WTC11 (cell line): ENCODE measurements at regions not wholly inside any gene's neighbourhood (a gene's known extent, or its start where the extent isn't known, plus 50 kb on each side); places are given as distances from the start of the nearest gene placed in this dataset.

Experiments
- NFYB ChIP-seq: sonication (generic); formaldehyde crosslinking; conservative IDR thresholded peaks from 2 replicates; pipeline ENCODE4 v1.8.0; 2022; ENCODE audit warnings: low read depth, missing genetic modification reagents
- ZNF121 ChIP-seq: sonication (generic); formaldehyde crosslinking; IDR thresholded peaks from 2 replicates; pipeline ENCODE4 v1.8.0; 2023; ENCODE audit warnings: missing genetic modification reagents
- TF ChIP-seq, protein P1 (sequence below): fragments of 200-600 bp; IDR thresholded peaks from 2 replicates; pipeline ENCODE4 v1.8.0; 2022; ENCODE audit warnings: antibody characterized with exemption
- TF ChIP-seq, protein P2 (sequence below): sonication (generic); formaldehyde crosslinking; IDR thresholded peaks from 2 replicates; pipeline ENCODE4 v1.8.1; 2023; ENCODE audit warnings: mild to moderate bottlenecking, missing genetic modification reagents, moderate library complexity

DNA sequence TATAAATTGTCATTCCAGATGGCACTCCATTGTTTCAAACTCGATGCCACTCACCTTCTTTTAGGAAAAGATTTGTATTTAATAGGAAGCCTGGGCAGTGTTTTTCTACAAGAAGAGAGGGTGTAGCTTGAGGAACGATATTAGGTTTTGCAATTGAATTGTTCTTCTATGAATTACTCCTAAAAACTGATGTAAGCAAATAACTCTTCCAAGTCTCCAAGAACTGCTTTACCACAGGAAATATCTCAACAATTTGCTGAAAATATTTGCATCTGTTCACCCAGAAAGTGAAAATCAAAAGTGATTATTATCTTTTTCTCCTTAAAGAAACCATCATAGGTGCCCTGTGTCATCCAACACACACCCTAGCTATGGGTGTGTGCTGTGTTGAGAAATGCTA is 261.3 kb upstream of the MEOX2 start:
- TF ChIP-seq, protein P1, sequence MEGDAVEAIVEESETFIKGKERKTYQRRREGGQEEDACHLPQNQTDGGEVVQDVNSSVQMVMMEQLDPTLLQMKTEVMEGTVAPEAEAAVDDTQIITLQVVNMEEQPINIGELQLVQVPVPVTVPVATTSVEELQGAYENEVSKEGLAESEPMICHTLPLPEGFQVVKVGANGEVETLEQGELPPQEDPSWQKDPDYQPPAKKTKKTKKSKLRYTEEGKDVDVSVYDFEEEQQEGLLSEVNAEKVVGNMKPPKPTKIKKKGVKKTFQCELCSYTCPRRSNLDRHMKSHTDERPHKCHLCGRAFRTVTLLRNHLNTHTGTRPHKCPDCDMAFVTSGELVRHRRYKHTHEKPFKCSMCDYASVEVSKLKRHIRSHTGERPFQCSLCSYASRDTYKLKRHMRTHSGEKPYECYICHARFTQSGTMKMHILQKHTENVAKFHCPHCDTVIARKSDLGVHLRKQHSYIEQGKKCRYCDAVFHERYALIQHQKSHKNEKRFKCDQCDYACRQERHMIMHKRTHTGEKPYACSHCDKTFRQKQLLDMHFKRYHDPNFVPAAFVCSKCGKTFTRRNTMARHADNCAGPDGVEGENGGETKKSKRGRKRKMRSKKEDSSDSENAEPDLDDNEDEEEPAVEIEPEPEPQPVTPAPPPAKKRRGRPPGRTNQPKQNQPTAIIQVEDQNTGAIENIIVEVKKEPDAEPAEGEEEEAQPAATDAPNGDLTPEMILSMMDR = no peak
- no peak for TF ChIP-seq NFYB
- no peak for TF ChIP-seq ZNF121 (CRISPR knock-in tag)
- TF ChIP-seq, protein P2, sequence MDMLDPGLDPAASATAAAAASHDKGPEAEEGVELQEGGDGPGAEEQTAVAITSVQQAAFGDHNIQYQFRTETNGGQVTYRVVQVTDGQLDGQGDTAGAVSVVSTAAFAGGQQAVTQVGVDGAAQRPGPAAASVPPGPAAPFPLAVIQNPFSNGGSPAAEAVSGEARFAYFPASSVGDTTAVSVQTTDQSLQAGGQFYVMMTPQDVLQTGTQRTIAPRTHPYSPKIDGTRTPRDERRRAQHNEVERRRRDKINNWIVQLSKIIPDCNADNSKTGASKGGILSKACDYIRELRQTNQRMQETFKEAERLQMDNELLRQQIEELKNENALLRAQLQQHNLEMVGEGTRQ = no peak
